GM12891 (cell line): ENCODE measurements at regions not wholly inside any gene's neighbourhood (a gene's known extent, or its start where the extent isn't known, plus 50 kb on each side); places are given as distances from the start of the nearest gene placed in this dataset.
"Not testable (repeated sequence)": the region's sequence is repeated elsewhere in the genome, so short reads cannot be mapped to it uniquely, and the experiment has no call there.

Experiments used
- DNase-seq: peaks from one replicate; pipeline ENCODE4 v3.0.0; 2011; ENCODE audit warnings: low spot score; ENCODE audit not compliant: insufficient read length
- FAIRE-seq: peaks from 2 replicates; lab custom pipeline; 2011; peaks lifted over from hg19 to GRCh38; lab: Jason Lieb, UNC
- PAX5 ChIP-seq: IDR thresholded peaks from 2 replicates; pipeline ENCODE4 v1.6.1; 2011; ENCODE audit warnings: low read length, moderate library complexity, mild to moderate bottlenecking; ENCODE audit not compliant: insufficient read depth, severe bottlenecking
- POLR2A ChIP-seq: IDR thresholded peaks from 2 replicates; pipeline ENCODE4 v1.6.1; 2011; ENCODE audit warnings: low read depth, low read length, control low read depth
- POLR2AphosphoS5 ChIP-seq: IDR thresholded peaks from 2 replicates; pipeline ENCODE4 v1.6.1; 2011; ENCODE audit warnings: low read depth, low read length, control low read depth
- POU2F2 ChIP-seq: IDR thresholded peaks from 2 replicates; pipeline ENCODE4 v1.6.1; 2011; ENCODE audit warnings: low read depth, mild to moderate bottlenecking, control low read depth, low read length, moderate library complexity
- SPI1 ChIP-seq: IDR thresholded peaks from 2 replicates; pipeline ENCODE4 v1.6.1; 2011; ENCODE audit warnings: low read depth, low read length, control low read depth
- TAF1 ChIP-seq: IDR thresholded peaks from 2 replicates; pipeline ENCODE4 v1.6.1; 2011; ENCODE audit warnings: low read depth, low read length, control low read depth

GRCh38 chr10:33015761-33016547 is 57.9 kb upstream of the ITGB1 start:
- no peak for TF ChIP-seq PAX5
- no peak for TF ChIP-seq POU2F2
- no peak for TF ChIP-seq TAF1
- TF ChIP-seq POLR2AphosphoS5: no peak
- no peak for TF ChIP-seq SPI1
- TF ChIP-seq POLR2A: no peak
- DNase-seq (no peak), FAIRE-seq (no peak)

GRCh38 chr10:33013331-33013730 is 55.3 kb upstream of the ITGB1 start:
- DNase-seq, FAIRE-seq: not testable (repeated sequence)

GRCh38 chr10:33012306-33012705 is 54.3 kb upstream of the ITGB1 start:
- DNase-seq: no peak
- FAIRE-seq: no peak
- TF ChIP-seq SPI1 (no peak), PAX5 (no peak), POLR2A (no peak), POU2F2 (no peak), TAF1 (no peak), POLR2AphosphoS5 (no peak)

- TF ChIP-seq PAX5: no peak
- no peak for FAIRE-seq
- DNase-seq: no peak
Observed at GRCh38 chr10:33010132-33011037, 52.4 kb upstream of the ITGB1 start.

GRCh38 chr10:33009244-33010131 is 51.5 kb upstream of the ITGB1 start:
- no peak for FAIRE-seq

GRCh38 chr10:33008499-33009243 is 50.6 kb upstream of the ITGB1 start:
- TF ChIP-seq POLR2A (no peak), POU2F2 (no peak), PAX5 (no peak), SPI1 (no peak), TAF1 (no peak), POLR2AphosphoS5 (no peak)
- FAIRE-seq (peak; percentile 38), DNase-seq (no peak)

More at GRCh38 chr10:33009244-33010131, 51.5 kb upstream of the ITGB1 start:
- DNase-seq: no peak
- TF ChIP-seq POLR2AphosphoS5: no peak

- not testable (repeated sequence) for FAIRE-seq, DNase-seq
Observed at GRCh38 chr10:33007731-33008381, 49.8 kb upstream of the ITGB1 start.
